ENCODE measurements at regions not wholly inside any gene's neighbourhood (a gene's known extent, or its start where the extent isn't known, plus 50 kb on each side); places are given as distances from the start of the nearest gene placed in this dataset.

DNA sequence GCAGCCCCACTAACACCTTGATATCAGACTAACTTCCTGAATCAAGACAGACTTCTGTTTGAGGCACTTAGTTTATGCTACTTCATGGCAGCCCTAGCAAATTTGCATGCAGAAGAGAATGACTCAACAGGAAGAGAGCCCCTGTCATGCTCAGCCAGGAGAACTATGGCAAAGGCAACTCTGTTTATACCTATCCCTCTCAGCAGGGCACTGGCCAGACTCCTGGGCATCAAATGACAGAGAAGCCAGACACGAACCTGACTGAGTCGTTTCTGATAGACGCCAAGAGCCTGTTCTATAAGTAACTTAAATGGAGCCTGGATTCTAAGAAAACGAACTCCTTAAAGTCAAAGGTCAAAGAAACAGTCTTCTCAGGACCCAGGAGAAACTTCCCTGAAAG is 50.9 kb upstream of the UNC5B start:
- TF ChIP-seq EZH2 (IDR thresholded peaks at IDR 0.05; ENCODE audit: borderline replicate concordance, low read depth, low read length, severe bottlenecking) = no peak
- no peaks in the 10 kb centered on the region for H3K79me2 ChIP-seq (ENCODE audit: insufficient read depth, low read length)
- H3K9me3 ChIP-seq (ENCODE audit: insufficient read depth, low read length, severe bottlenecking) = no peaks in the 10 kb centered on the region
- H3K4me1 ChIP-seq (ENCODE audit: insufficient read depth, low read length) = no peaks in the 10 kb centered on the region
- H3K4me3 ChIP-seq (ENCODE audit: low read depth in 1 of 2, low read length in 2 of 2) = no peak overlapping the region
- H3K4me2 ChIP-seq (ENCODE audit: insufficient read depth, low read length) = no peak overlapping the region
- H4K20me1 ChIP-seq (ENCODE audit: insufficient read depth, low read length) = no peaks in the 10 kb centered on the region
- no peak overlapping the region for H3K27ac ChIP-seq (ENCODE audit: low read length)
- no peaks in the 10 kb centered on the region for H3K36me3 ChIP-seq (ENCODE audit: insufficient read depth, low read length)
- H3K9ac ChIP-seq (ENCODE audit: low read depth, low read length) = no peak overlapping the region
- H2AFZ ChIP-seq (ENCODE audit: low read depth, low read length) = no peak overlapping the region
- ATAC-seq (ENCODE audit: insufficient read depth, low read depth) (no peak), DNase-seq (no peak)
- no peaks in the 10 kb centered on the region for H3K27me3 ChIP-seq (ENCODE audit: insufficient read depth, low read length, poor library complexity)
